Astrocyte (in vitro differentiated cells and primary cell): ENCODE measurements at regions not wholly inside any gene's neighbourhood (a gene's known extent, or its start where the extent isn't known, plus 50 kb on each side); places are given as distances from the start of the nearest gene placed in this dataset.

Experiments
- DNase-seq: peaks from one replicate; pipeline ENCODE4 v3.0.0-alpha.2; 2010; ENCODE audit warnings: low read depth
- FAIRE-seq: peaks from 2 replicates; lab custom pipeline; 2011; peaks lifted over from hg19 to GRCh38; lab: Jason Lieb, UNC
- H2AFZ ChIP-seq: 2 replicates; pipeline ENCODE4 v1.6.0; 2012; ENCODE audit warnings: low read depth, low read length, inconsistent platforms
- H3K27ac ChIP-seq: 2 replicates; pipeline ENCODE4 v1.5.1; 2011; ENCODE audit warnings: low read depth, low read length, inconsistent platforms
- H3K27me3 ChIP-seq: 2 replicates; pipeline ENCODE4 v1.6.0; 2011; ENCODE audit warnings: low read length, inconsistent platforms; ENCODE audit not compliant: insufficient read depth
- H3K36me3 ChIP-seq: 2 replicates; pipeline ENCODE4 v1.5.1; 2011; ENCODE audit warnings: low read length, inconsistent platforms; ENCODE audit not compliant: insufficient read depth
- H3K4me1 ChIP-seq: 2 replicates; pipeline ENCODE4 v1.5.1; 2011; ENCODE audit warnings: low read length, inconsistent platforms; ENCODE audit not compliant: insufficient read depth
- H3K4me2 ChIP-seq: 2 replicates; pipeline ENCODE4 v1.6.0; 2012; ENCODE audit warnings: low read length, inconsistent platforms
- H3K4me3 ChIP-seq: 2 replicates; pipeline ENCODE4 v1.5.1; 2011; ENCODE audit warnings: low read depth, mild to moderate bottlenecking, low read length, inconsistent platforms; ENCODE audit not compliant: insufficient read depth
- H3K79me2 ChIP-seq: 2 replicates; pipeline ENCODE4 v1.6.0; 2012; ENCODE audit warnings: mild to moderate bottlenecking, low read length, inconsistent platforms; ENCODE audit not compliant: insufficient read depth
- H3K9ac ChIP-seq: 2 replicates; pipeline ENCODE4 v1.6.0; 2012; ENCODE audit warnings: mild to moderate bottlenecking, low read length, inconsistent platforms
- H3K9me3 ChIP-seq: 2 replicates; pipeline ENCODE4 v1.5.1; 2012; ENCODE audit warnings: low read depth, mild to moderate bottlenecking, low read length, inconsistent platforms; ENCODE audit not compliant: insufficient read depth
- H4K20me1 ChIP-seq: 2 replicates; pipeline ENCODE4 v1.6.0; 2012; ENCODE audit warnings: low read length, inconsistent platforms; ENCODE audit not compliant: insufficient read depth
- H3K27ac Mint-ChIP-seq: one replicate; pipeline ENCODE4 v1.8.0; 2021; ENCODE audit warnings: mild to moderate bottlenecking, mixed read lengths; ENCODE audit not compliant: unreplicated experiment
- H3K27me3 Mint-ChIP-seq: one replicate; pipeline ENCODE4 v1.8.0; 2021; ENCODE audit warnings: low read depth, mixed read lengths; ENCODE audit not compliant: unreplicated experiment
- H3K36me3 Mint-ChIP-seq: one replicate; pipeline ENCODE4 v1.8.0; 2021; ENCODE audit warnings: low read depth, mixed read lengths; ENCODE audit not compliant: unreplicated experiment
- H3K4me1 Mint-ChIP-seq: one replicate; pipeline ENCODE4 v1.8.0; 2021; ENCODE audit warnings: low read depth, mixed read lengths; ENCODE audit not compliant: unreplicated experiment
- H3K4me3 Mint-ChIP-seq: one replicate; pipeline ENCODE4 v1.8.0; 2021; ENCODE audit warnings: mild to moderate bottlenecking, moderate library complexity, mixed read lengths; ENCODE audit not compliant: unreplicated experiment
- H3K9me3 Mint-ChIP-seq: one replicate; pipeline ENCODE4 v1.8.0; 2021; ENCODE audit warnings: mild to moderate bottlenecking, mixed read lengths; ENCODE audit not compliant: unreplicated experiment
- CTCF ChIP-seq: IDR thresholded peaks from 2 replicates; pipeline ENCODE4 v1.5.1; 2011; ENCODE audit warnings: low read depth, mild to moderate bottlenecking, inconsistent platforms, low read length, moderate library complexity; ENCODE audit not compliant: insufficient read depth
- EZH2 ChIP-seq: IDR thresholded peaks from 2 replicates; pipeline ENCODE4 v1.6.1; 2012; ENCODE audit warnings: mild to moderate bottlenecking, low read length, inconsistent platforms; ENCODE audit not compliant: insufficient read depth

GRCh38 chr2:11074246-11074820, 80.9 kb upstream of the SLC66A3 start:
- Histone ChIP-seq H3K27me3 (no peaks in the 10 kb centered on the region), H3K9ac (no peak overlapping the region), H3K79me2 (no peaks in the 10 kb centered on the region), H4K20me1 (no peaks in the 10 kb centered on the region), H3K9me3 (no peaks in the 10 kb centered on the region), H3K4me2 (peak overlapping the region; percentile 34), H3K4me3 (no peak overlapping the region), H3K27ac (no peak overlapping the region), H3K4me1 (no peaks in the 10 kb centered on the region), H3K36me3 (no peaks in the 10 kb centered on the region), H2AFZ (no peak overlapping the region)
- Mint-ChIP-seq H3K4me3 (no peak overlapping the region), H3K4me1 (peaks cover 7% of the 10 kb centered on the region), H3K9me3 (peaks cover 7% of the 10 kb centered on the region), H3K27me3 (peaks cover 9% of the 10 kb centered on the region), H3K27ac (no peak overlapping the region), H3K36me3 (no peaks in the 10 kb centered on the region)
- DNase-seq = no peak
- TF ChIP-seq CTCF = no peak
- TF ChIP-seq EZH2 = no peak
- no peak for FAIRE-seq

GRCh38 chr2:11075221-11075620, 80.0 kb upstream of the SLC66A3 start:
- DNase-seq = no peak
- Mint-ChIP-seq H3K4me3 (no peak overlapping the region), H3K27ac (no peak overlapping the region), H3K4me1 (peaks cover 7% of the 10 kb centered on the region), H3K9me3 (peaks cover 6% of the 10 kb centered on the region), H3K36me3 (no peaks in the 10 kb centered on the region), H3K27me3 (peaks cover 7% of the 10 kb centered on the region)
- Histone ChIP-seq H3K9me3 (no peaks in the 10 kb centered on the region), H4K20me1 (no peaks in the 10 kb centered on the region), H3K4me1 (no peaks in the 10 kb centered on the region), H3K4me2 (no peak overlapping the region), H3K79me2 (no peaks in the 10 kb centered on the region), H3K4me3 (no peak overlapping the region), H3K27ac (no peak overlapping the region), H3K27me3 (no peaks in the 10 kb centered on the region), H3K9ac (no peak overlapping the region), H2AFZ (no peak overlapping the region), H3K36me3 (no peaks in the 10 kb centered on the region)
- FAIRE-seq = no peak
- TF ChIP-seq CTCF (no peak), EZH2 (no peak)

- DNase-seq (no peak), FAIRE-seq (no peak)
- Mint-ChIP-seq H3K27me3 (peaks cover 7% of the 10 kb centered on the region), H3K4me3 (no peak overlapping the region), H3K27ac (no peak overlapping the region), H3K4me1 (peaks cover 7% of the 10 kb centered on the region), H3K36me3 (no peaks in the 10 kb centered on the region), H3K9me3 (peaks cover 7% of the 10 kb centered on the region)
- no peaks in the 10 kb centered on the region for H3K9me3 ChIP-seq
- TF ChIP-seq CTCF = no peak
- TF ChIP-seq EZH2 = no peak
- no peak overlapping the region for H3K4me2 ChIP-seq
- H2AFZ ChIP-seq = no peak overlapping the region
- H3K36me3 ChIP-seq = no peaks in the 10 kb centered on the region
- H3K9ac ChIP-seq = no peak overlapping the region
- H3K4me3 ChIP-seq = no peak overlapping the region
- no peak overlapping the region for H3K27ac ChIP-seq
- no peaks in the 10 kb centered on the region for H3K79me2 ChIP-seq
- H3K27me3 ChIP-seq = no peaks in the 10 kb centered on the region
- H4K20me1 ChIP-seq = no peaks in the 10 kb centered on the region
- no peaks in the 10 kb centered on the region for H3K4me1 ChIP-seq
Observed at GRCh38 chr2:11077411-11077810, 77.9 kb upstream of the SLC66A3 start.
